ENCODE measurements at regions not wholly inside any gene's neighbourhood (a gene's known extent, or its start where the extent isn't known, plus 50 kb on each side); places are given as distances from the start of the nearest gene placed in this dataset.
"Not testable (repeated sequence)": the region's sequence is repeated elsewhere in the genome, so short reads cannot be mapped to it uniquely, and the experiment has no call there.

- DNase-seq = no peak
Observed at GRCh38 chr6:884570-884969, 191.6 kb upstream of the EXOC2 start.

- DNase-seq = no peak
Observed at GRCh38 chr6:882084-882598, 189.2 kb upstream of the EXOC2 start.

GRCh38 chr6:878179-878578, 185.2 kb upstream of the EXOC2 start:
- no peak for DNase-seq

GRCh38 chr6:875012-875411, 182.1 kb upstream of the EXOC2 start:
- DNase-seq = no peak

- no peak for DNase-seq
Observed at GRCh38 chr6:872570-873125, 179.7 kb upstream of the EXOC2 start.

GRCh38 chr6:871503-871902, 178.6 kb upstream of the EXOC2 start:
- no peak for DNase-seq

- no peak for DNase-seq
Observed at GRCh38 chr6:870096-870495, 177.2 kb upstream of the EXOC2 start.

GRCh38 chr6:868201-868600, 175.3 kb upstream of the EXOC2 start:
- DNase-seq = no peak

GRCh38 chr6:867378-867777, 174.4 kb upstream of the EXOC2 start:
- no peak for DNase-seq

- no peak for DNase-seq
Observed at GRCh38 chr6:866316-866715, 173.4 kb upstream of the EXOC2 start.

GRCh38 chr6:865846-866245, 172.9 kb upstream of the EXOC2 start:
- DNase-seq = no peak

- no peak for DNase-seq
Observed at GRCh38 chr6:863831-864230, 170.9 kb upstream of the EXOC2 start.

- DNase-seq = not testable (repeated sequence)
Observed at GRCh38 chr6:863127-863526, 170.2 kb upstream of the EXOC2 start.

- DNase-seq = no peak
Observed at GRCh38 chr6:859936-860335, 167.0 kb upstream of the EXOC2 start.

GRCh38 chr6:854406-855118, 161.6 kb upstream of the EXOC2 start:
- DNase-seq = no peak

GRCh38 chr6:852216-852615, 159.3 kb upstream of the EXOC2 start:
- not testable (repeated sequence) for DNase-seq

GRCh38 chr6:849075-849506, 156.2 kb upstream of the EXOC2 start:
- no peak for DNase-seq

- no peak for DNase-seq
Observed at GRCh38 chr6:845566-845965, 152.6 kb upstream of the EXOC2 start.

- no peak for DNase-seq
Observed at GRCh38 chr6:845101-845500, 152.2 kb upstream of the EXOC2 start.

- no peak for DNase-seq
Observed at GRCh38 chr6:842141-842540, 149.2 kb upstream of the EXOC2 start.

- no peak for DNase-seq
Observed at GRCh38 chr6:841569-841968, 148.6 kb upstream of the EXOC2 start.

GRCh38 chr6:839201-839600, 146.3 kb upstream of the EXOC2 start:
- no peak for DNase-seq

- no peak for DNase-seq
Observed at GRCh38 chr6:837380-837779, 144.4 kb upstream of the EXOC2 start.

- no peak for DNase-seq
Observed at GRCh38 chr6:836276-836853, 143.4 kb upstream of the EXOC2 start.

All from activated CD4-positive, alpha-beta T cell treated with anti-CD3 and anti-CD28 coated beads, Interleukin-2, amount 50 U/mL, for 16 hours (primary cell).